K562 (cell line): ENCODE measurements at regions not wholly inside any gene's neighbourhood (a gene's known extent, or its start where the extent isn't known, plus 50 kb on each side); places are given as distances from the start of the nearest gene placed in this dataset.

Experiments
- CBFB ChIP-seq: sonication (generic); formaldehyde crosslinking; IDR thresholded peaks from 2 replicates; pipeline ENCODE4 v1.4.0; 2020; ENCODE audit warnings: mild to moderate bottlenecking, missing genetic modification reagents
- DDX20 ChIP-seq: fragments of 450-650 bp; IDR thresholded peaks from 2 replicates; pipeline ENCODE4 v1.6.1; 2016; ENCODE audit warnings: missing genetic modification characterization, low read depth, mild to moderate bottlenecking, missing compliant biosample characterization, moderate library complexity
- ETV6 ChIP-seq, 3 experiments: fragments of 150-350 bp in 1 of 3; sonication (generic) in 1 of 3; formaldehyde crosslinking in 1 of 3; IDR thresholded peaks; 2 replicates each; pipeline versions ENCODE4 v1.6.1 to v1.8.0; 2014 to 2022; ENCODE audit warnings: borderline replicate concordance in 2 of 3, low read depth in 2 of 3, antibody characterized with exemption in 1 of 3, low read length in 1 of 3, mild to moderate bottlenecking in 1 of 3, missing genetic modification reagents in 1 of 3
- KLF6 ChIP-seq: fragments of 250-450 bp; sonication (Bioruptor Pico); IDR thresholded peaks from 2 replicates; pipeline ENCODE4 v1.4.0; 2020; ENCODE audit warnings: mild to moderate bottlenecking, moderate library complexity, borderline replicate concordance
- MAFF ChIP-seq: IDR thresholded peaks from 2 replicates; pipeline ENCODE4 v1.6.1; 2012; ENCODE audit warnings: low read length, improper control_type of control experiment
- MAFK ChIP-seq: IDR thresholded peaks from 2 replicates; pipeline ENCODE4 v1.6.1; 2011; ENCODE audit warnings: low read length, improper control_type of control experiment
- MCM7 ChIP-seq, 2 experiments: fragments of 450-650 bp; IDR thresholded peaks; 2 replicates each; pipeline ENCODE4 v1.6.1; 2016 to 2018
- NONO ChIP-seq, 2 experiments: fragments of 200-400 bp in 1 of 2; fragments of 450-650 bp in 1 of 2; formaldehyde crosslinking in 1 of 2; IDR thresholded peaks; 2 replicates each; pipeline ENCODE4 v1.6.1; 2017; ENCODE audit warnings: low read depth in 2 of 2, mild to moderate bottlenecking in 2 of 2, moderate library complexity in 2 of 2, low read length in 1 of 2
- SMARCA4 ChIP-seq: fragments of 450-650 bp; IDR thresholded peaks from 2 replicates; pipeline ENCODE4 v1.6.1; 2016
- SP2 ChIP-seq: IDR thresholded peaks from 2 replicates; pipeline ENCODE4 v1.6.1; 2011; ENCODE audit warnings: mild to moderate bottlenecking, low read depth, low read length, moderate library complexity; ENCODE audit not compliant: poor library complexity, severe bottlenecking; ENCODE audit errors: extremely low read depth
- ZFP30 ChIP-seq: fragments of 250-450 bp; sonication (Bioruptor Pico); IDR thresholded peaks from 2 replicates; pipeline ENCODE4 v1.8.0; 2022; ENCODE audit warnings: moderate library complexity, mild to moderate bottlenecking, inconsistent platforms, borderline replicate concordance
- ZNF121 ChIP-seq: sonication (generic); formaldehyde crosslinking; conservative IDR thresholded peaks from 2 replicates; pipeline ENCODE4 v1.8.0; 2022; ENCODE audit warnings: missing genetic modification reagents
- ZNF140 ChIP-seq: fragments of 250-450 bp; sonication (Bioruptor Pico); IDR thresholded peaks from 2 replicates; pipeline ENCODE4 v1.8.0; 2021; ENCODE audit warnings: moderate library complexity, mild to moderate bottlenecking, inconsistent platforms
- ZNF740 ChIP-seq, 3 experiments: fragments of 200-800 bp in 1 of 3; sonication (Bioruptor generic) in 1 of 3; sonication (generic) in 1 of 3; formaldehyde crosslinking in 1 of 3; IDR thresholded peaks; 2 replicates each; pipeline versions ENCODE4 v1.6.1 to v1.8.0; 2016 to 2022; ENCODE audit warnings: mild to moderate bottlenecking in 2 of 3, missing compliant biosample characterization in 2 of 3, missing genetic modification characterization in 2 of 3, missing genetic modification reagents in 1 of 3
- ZNF830 ChIP-seq: fragments of 250-450 bp; sonication (Bioruptor Pico); IDR thresholded peaks from 2 replicates; pipeline ENCODE4 v1.5.0; 2021; ENCODE audit warnings: mild to moderate bottlenecking
- TF ChIP-seq, protein P1 (sequence below): fragments of 250-450 bp; sonication (Bioruptor Pico); IDR thresholded peaks from 2 replicates; pipeline ENCODE4 v1.5.0; 2021; ENCODE audit warnings: mild to moderate bottlenecking, moderate library complexity
- TF ChIP-seq, protein P2 (sequence below): fragments of 450-650 bp; IDR thresholded peaks from 2 replicates; pipeline ENCODE4 v1.6.1; 2018; ENCODE audit warnings: mild to moderate bottlenecking, low read depth; ENCODE audit not compliant: partially characterized antibody
- TF ChIP-seq, protein P3 (sequence below), 2 experiments: fragments of 450-650 bp in 1 of 2; sonication (generic) in 1 of 2; formaldehyde crosslinking in 1 of 2; IDR thresholded peaks in 1 of 2; conservative IDR thresholded peaks in 1 of 2; 2 replicates each; pipeline versions ENCODE4 v1.6.1 to v1.8.1; 2016 to 2023; ENCODE audit warnings: mild to moderate bottlenecking in 2 of 2, moderate library complexity in 2 of 2, inconsistent platforms in 1 of 2, missing genetic modification reagents in 1 of 2

GRCh38 chr5:57696825-57697570 is 214.4 kb upstream of the ACTBL2 start (continued):
- TF ChIP-seq, protein P1, sequence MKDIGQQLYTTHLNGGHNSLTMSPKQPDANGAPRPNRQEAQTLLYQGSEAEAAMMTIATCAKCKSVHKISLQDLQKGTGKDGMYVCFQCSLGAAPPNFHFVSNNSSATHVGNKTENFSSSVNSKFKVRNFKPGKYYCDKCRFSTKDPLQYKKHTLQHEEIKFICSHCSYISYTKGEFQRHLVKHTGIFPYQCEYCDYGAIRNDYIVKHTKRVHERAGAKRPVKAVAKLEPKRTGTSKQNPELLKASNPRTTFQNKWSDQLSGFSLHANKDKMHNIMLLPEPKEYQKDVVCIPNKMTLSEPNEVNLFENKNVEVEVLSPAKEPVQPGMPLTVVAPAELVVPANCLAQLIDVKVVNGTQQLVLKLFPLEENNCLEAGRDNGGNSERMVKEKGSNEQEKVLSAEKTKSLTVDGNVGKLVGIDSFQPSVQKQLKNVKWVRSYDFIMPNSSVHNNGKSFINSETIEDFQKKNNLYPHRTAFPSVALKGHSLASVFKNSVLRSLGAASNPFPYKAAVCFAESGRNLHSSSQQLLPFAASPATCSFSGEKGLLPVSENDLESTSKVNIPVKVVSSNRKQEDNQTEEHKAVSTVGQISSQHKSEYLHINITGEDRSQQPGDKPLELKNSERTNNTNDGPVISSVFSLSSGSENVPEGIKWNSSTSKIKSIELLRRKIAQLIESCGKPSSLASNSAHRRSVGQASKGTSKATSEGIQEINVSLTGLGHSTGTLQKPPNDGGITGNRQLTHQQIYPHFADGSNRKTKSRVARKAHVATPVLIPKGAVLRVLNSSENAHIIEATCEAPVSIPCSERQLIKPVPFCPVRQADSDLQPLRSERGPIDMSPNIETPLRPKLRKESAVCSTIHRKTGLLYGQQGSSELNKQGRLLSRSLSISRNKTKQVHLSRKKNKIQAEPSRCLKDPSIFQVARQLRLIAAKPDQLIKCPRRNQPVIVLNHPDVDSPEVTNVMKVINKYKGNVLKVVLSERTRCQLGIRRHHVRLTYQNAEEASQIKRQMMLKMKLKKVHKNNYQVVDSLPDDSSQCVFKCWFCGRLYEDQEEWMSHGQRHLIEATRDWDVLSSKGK: no peak
- no peak for TF ChIP-seq DDX20 (tag)
- TF ChIP-seq ETV6 (IDR thresholded peaks at IDR 0.05; ENCODE audit: borderline replicate concordance in 1 of 2, low read depth in 2 of 2, low read length in 1 of 2): no peak
- TF ChIP-seq ETV6 (CRISPR knock-in tag; IDR thresholded peaks at IDR 0.05; ENCODE audit: borderline replicate concordance): no peak
- no peak for TF ChIP-seq ZNF830
- TF ChIP-seq KLF6 (CRISPR knock-in tag): no peak
- TF ChIP-seq ZNF140 (CRISPR knock-in tag): no peak
- no peak for TF ChIP-seq MAFF
- TF ChIP-seq ZNF740 (CRISPR knock-in tag; IDR thresholded peaks at IDR 0.05): no peak
- no peak for TF ChIP-seq ZNF740 (tag; IDR thresholded peaks at IDR 0.05)
- no peak for TF ChIP-seq CBFB (CRISPR knock-in tag)
- peak; percentile 48; the same call in 1 of the 2 replicates for TF ChIP-seq SMARCA4
- TF ChIP-seq MAFK: no peak
- no peak for TF ChIP-seq MCM7 (IDR thresholded peaks at IDR 0.05)
- TF ChIP-seq NONO (IDR thresholded peaks at IDR 0.05; ENCODE audit: low read depth in 2 of 2, low read length in 1 of 2): no peak
- TF ChIP-seq, protein P2, sequence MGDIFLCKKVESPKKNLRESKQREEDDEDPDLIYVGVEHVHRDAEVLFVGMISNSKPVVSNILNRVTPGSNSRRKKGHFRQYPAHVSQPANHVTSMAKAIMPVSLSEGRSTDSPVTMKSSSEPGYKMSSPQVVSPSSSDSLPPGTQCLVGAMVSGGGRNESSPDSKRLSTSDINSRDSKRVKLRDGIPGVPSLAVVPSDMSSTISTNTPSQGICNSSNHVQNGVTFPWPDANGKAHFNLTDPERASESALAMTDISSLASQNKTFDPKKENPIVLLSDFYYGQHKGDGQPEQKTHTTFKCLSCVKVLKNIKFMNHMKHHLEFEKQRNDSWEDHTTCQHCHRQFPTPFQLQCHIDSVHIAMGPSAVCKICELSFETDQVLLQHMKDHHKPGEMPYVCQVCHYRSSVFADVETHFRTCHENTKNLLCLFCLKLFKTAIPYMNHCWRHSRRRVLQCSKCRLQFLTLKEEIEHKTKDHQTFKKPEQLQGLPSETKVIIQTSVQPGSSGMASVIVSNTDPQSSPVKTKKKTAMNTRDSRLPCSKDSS: no peak
- no peak for TF ChIP-seq ZNF121
- TF ChIP-seq ZFP30 (CRISPR knock-in tag): peak; percentile 79; the same call in 1 of the 2 replicates
- no peak for TF ChIP-seq SP2
- TF ChIP-seq, protein P3, sequence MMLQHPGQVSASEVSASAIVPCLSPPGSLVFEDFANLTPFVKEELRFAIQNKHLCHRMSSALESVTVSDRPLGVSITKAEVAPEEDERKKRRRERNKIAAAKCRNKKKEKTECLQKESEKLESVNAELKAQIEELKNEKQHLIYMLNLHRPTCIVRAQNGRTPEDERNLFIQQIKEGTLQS (IDR thresholded peaks at IDR 0.05): no peak
- TF ChIP-seq, protein P3 (CRISPR knock-in tag; conservative IDR thresholded peaks at IDR 0.05): no peak
